HG02970 (cell line): ENCODE measurements at regions not wholly inside any gene's neighbourhood (a gene's known extent, or its start where the extent isn't known, plus 50 kb on each side); places are given as distances from the start of the nearest gene placed in this dataset.
"Not testable (repeated sequence)": the region's sequence is repeated elsewhere in the genome, so short reads cannot be mapped to it uniquely, and the experiment has no call there.

Source experiments
- ATAC-seq: cut with Tn5 transposase; IDR thresholded peaks from one replicate; pipeline ENCODE4 v1.9.1; 2021; ENCODE audit warnings: mild to moderate bottlenecking, moderate library complexity, moderate number of reproducible peaks; ENCODE audit not compliant: unreplicated experiment, low FRiP score

DNA sequence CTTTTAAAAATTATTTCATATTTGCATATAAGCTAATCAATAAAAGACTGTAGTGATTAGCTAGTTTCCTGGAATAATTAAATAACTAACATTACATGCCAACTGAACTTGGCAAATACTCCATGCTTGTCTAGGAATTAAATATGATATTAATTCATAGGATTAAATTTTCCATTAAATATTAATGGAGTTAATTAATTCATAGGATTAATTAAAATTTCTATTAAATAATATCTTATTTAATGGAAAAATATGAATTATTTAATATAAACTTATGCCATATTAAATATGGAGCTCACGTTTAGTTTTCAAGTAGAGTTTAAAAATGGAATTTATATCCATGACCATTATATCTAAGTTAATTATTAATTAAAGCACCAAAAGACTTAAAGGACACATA lies 517.8 kb upstream of the DAB2 start:
- no peak for ATAC-seq

DNA sequence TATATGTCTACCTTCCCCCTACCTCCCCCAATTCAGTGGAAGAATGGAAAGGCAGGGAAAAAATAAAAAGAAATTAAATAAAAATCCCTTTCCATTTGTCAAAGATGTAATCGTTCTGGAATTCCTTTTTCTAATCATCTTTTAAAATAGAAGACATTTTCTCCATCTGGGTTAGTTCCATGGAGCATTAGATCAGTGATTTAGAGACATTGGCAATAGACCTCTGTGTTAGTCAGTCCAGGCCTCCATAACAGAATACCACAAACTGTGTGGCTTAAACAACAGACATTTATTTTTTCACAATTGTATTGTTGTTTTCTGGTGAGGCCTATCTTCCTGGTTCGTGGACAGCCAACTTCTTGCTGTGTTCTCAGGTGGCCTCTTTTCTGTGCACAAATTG lies 516.6 kb upstream of the DAB2 start:
- ATAC-seq = no peak

DNA sequence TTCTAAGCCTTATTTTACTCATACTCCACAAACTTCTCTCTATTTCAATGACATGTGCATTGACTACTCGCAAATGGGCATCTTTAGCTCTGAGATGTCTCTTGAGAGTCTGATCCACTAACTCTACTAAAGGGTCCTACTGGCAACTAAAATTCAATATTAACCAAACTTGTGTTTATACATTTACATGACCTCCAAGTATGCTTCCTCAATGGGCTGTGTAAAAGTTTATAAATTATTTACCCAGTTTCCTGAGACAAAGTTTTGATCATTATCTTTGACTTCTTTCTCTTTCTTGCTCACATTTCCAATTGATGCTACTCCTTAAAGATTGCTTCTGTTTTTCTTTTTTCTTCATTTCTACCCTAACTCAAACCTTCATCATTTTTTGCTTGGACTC lies 510.1 kb upstream of the DAB2 start:
- ATAC-seq = no peak

DNA sequence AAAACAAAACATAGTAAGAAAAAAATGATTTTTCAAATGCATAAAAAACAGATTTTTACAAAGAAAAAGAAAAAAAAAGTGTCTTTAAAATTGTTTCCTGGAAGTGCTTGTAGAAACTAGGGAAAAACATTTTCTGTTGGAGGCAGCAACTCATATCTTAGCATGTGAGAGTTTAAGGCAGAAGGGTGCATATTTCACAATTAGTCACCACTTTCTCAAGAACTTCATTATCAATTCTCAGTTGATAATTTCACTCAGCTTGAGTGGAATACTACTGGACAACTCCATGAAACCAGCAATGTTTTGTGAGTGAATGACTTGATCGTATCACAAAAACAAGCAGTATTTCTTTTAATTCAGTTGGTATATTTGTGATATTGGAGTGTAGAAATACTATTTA lies 508.3 kb upstream of the DAB2 start:
- ATAC-seq = no peak

DNA sequence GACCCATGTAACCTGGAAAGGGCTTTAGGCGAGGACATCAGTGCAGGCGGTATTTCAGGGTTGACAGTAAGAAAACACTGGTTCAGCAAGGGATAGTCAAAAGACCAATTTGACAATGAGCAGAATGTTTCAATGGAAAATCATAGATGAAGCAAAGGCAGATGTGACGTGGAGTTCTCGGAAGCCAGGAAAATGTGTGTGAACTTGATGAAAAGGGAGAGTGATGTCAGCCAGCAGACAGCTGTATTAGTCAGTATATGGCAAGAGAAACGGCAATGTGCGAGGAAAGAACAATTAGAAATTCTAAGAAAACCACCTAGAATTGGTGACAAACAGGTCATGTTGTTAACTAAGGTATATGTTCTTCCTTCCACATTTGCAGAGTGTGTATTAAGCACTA lies 503.9 kb upstream of the DAB2 start:
- no peak for ATAC-seq

DNA sequence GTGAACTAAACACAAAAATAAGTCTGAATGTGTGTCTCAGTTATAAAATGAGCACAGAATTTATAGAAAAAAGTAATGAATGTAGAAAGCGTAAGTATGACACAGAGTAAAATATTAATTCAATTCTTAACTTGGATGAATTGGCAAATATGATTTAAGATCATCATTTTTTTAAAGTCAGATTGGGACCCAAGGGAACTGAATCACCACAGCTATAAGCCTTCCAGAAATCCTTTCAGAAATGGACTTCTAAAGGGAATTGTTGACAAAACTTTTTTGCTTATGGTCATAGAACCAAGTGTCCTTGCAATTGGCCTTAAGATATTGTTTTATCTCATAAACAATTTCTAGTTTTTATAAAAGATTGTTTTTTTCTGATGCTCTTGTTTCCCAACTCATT lies 495.1 kb upstream of the DAB2 start:
- no peak for ATAC-seq

DNA sequence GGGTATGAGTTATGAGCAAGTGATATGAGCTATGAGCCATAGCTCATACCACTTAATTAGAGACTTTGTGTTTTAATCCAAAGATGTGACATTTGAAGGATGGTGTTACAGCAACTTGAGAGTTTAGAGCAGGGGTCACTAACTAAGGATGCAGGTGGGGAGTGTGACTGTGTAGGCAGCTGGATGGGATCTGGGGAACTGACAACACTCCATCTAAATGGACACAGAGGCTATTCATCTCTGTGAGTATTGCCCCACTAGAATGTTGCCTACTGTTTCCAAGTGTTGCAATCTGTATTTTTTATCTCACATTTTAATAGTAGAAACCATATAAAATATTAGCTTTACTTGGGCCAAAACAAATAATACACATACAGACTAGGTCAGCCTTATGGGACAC lies 488.1 kb upstream of the DAB2 start:
- ATAC-seq = no peak

DNA sequence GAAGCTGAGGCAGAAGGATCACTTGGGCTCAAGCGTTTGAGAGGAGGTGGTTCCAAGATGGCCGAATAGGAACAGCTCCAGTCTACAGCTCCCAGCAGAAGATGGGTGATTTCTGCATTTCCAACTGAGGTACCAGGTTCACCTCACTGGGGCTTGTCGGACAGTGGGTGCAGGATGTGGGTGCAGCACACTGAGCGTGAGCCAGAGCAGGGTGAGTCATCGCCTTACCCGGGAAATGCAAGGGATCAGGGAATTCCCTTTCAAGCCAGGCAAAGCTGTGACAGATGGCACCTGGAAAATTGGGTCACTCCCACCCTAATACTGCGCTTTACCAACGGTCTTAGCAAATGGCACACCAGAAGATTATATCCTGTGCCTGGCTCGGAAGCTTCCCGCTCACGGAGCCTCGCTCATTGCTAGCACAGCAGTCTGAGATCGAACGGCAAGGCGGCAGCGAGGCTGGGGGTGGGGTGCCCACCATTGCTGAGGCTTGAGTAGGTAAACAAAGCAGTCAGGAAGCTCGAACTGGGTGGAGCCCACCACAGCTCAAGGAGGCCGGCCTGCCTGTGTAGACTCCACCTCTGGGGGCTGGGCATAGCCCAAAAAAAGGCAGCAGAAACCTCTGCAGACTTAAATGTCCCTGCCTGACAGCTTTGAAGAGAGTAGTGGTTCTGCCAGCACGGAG lies 482.6 kb upstream of the DAB2 start:
- not testable (repeated sequence) for ATAC-seq

- no peak for ATAC-seq
Measured at GRCh38 chr5:39906146-39906545, 481.4 kb upstream of the DAB2 start.

DNA sequence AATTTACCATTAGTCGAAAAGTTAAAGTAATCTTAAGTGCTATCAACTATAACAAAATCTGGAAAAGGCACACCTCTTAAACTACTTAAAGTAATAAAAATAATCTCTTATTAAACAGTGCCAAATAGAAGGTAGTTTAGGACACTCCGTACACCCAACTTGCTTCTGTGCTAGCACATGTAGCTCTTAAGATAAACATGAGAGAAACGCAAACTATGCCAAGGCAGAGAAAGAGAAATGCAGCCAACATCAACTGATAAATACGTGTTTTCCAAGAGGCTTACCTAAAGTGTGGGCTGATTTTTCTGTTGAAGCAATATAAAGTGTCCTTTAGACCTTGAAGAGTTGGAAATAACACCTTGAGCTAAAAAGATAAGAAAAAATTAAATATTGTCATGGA lies 480.6 kb upstream of the DAB2 start:
- no peak for ATAC-seq

DNA sequence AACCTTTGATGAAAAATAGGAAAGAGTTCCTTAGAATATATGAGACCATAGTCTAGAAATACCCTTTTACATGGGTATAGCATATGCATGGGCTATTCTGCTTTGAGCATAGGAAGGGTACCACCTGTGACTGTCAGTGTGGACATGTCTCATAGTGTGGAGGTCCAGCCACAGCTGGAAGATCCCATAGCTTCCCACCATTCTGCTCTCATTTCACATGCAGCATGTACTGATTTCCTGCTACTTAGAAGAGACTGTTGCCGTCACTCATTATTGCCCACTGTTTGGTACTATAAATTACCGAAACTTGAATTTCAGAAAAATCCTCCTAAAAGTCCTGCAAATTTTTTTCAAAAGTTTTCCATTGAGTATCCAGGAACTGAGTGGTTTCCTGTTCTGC lies 477.8 kb upstream of the DAB2 start:
- no peak for ATAC-seq

- no peak for ATAC-seq
Measured at GRCh38 chr5:39898731-39899130, 474.0 kb upstream of the DAB2 start.

GRCh38 chr5:39896706-39897105 lies 471.9 kb upstream of the DAB2 start:
- no peak for ATAC-seq

GRCh38 chr5:39896104-39896503 lies 471.3 kb upstream of the DAB2 start:
- ATAC-seq = no peak

- no peak for ATAC-seq
Measured at GRCh38 chr5:39892708-39893107, 467.9 kb upstream of the DAB2 start.

GRCh38 chr5:39891376-39891775 lies 466.6 kb upstream of the DAB2 start:
- ATAC-seq = no peak

DNA sequence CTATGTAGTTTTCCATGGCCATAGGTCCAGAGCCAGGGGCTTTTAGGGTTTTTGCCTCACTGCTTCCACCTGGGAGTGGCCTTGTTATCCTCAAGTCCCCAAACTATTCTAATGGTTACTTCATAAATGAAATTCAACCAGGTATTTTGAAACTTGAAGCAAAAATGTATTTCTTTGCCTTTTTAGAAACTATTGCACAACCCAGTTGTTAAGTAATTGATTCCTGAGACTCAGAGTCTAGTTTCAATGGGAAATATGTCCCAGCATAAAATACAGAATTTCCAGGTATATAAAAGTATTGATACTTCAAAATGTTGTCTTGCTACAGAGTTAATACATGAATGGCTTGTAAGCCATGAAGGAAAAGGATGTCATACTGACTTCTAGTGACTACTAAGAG lies 456.2 kb upstream of the DAB2 start:
- ATAC-seq = no peak

DNA sequence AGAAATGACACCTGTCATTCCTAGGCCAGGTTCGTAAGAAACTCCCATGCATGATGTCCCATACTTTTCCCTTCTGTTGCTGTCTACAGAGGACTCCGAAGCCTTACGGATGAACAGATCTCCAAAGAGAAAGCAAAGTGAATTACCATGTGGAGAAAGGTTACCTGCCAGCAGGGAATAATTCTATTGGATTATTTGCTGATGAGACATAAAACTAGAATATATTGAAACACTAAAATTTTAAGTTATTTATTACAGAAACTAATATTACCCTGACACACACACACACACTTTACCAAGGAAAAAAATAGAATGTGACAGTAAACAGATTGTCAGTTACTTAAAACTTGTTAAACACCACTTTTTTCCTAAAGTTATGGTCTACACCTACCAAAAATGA lies 452.7 kb upstream of the DAB2 start:
- no peak for ATAC-seq

DNA sequence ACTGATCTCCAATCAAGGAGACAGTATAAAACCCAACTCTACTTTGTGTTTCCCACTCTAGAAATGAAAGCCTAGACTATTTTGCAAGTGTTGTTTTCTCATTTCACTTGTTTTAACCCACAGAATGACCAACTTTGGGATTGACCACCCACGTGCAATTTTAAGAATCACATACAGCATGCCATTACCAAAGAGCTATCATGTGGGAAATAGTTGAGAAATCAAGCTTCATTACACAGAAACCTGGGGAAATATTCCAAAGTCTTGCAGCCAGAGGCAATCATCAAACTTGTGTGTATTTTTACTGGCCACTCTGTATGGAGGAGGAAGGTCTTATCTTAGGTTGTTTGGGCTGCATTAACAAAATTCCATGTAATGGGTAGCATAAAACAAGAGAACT lies 451.4 kb upstream of the DAB2 start:
- no peak for ATAC-seq

DNA sequence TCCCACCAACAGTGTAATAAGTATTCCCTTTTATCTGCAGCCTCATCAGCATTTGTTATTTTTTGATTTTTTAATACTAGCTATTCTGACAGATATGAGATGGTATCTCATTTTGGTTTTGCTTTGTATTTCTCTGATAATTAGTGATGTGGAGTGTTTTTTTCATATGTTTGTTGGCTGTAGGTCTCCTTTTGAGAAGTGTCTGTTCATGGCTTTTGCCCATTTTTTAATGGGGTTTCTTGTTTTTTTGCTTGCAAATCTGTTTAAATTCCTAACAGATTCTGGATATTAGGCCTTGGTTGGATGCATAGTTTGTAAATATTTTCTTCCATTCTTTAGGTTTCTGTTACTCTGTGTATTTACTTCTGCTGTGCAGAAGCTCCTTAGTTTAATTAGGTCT lies 445.4 kb upstream of the DAB2 start:
- no peak for ATAC-seq

- no peak for ATAC-seq
Measured at GRCh38 chr5:39869396-39869795, 444.6 kb upstream of the DAB2 start.

DNA sequence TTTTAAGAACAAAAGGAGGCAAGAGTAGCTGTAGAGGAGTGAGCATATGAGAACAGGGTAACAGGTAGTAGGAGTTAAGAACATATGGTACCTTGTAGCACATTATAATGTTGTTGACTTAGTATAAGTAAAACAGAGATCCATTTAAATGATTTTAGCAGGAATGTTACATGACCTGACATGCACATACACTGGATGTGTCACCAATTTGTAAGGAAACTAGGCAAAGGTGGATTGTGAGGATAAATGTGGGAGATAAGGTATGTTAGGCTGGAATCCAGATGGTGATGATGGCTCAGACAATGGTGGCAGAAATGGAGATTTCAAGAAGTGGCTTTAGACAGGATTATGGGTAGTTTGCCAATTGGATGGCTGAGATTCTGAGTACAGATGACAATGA lies 443.1 kb upstream of the DAB2 start:
- ATAC-seq = no peak

GRCh38 chr5:39863926-39864552 lies 439.3 kb upstream of the DAB2 start:
- no peak for ATAC-seq
